WTC11 (cell line): ENCODE measurements at regions not wholly inside any gene's neighbourhood (a gene's known extent, or its start where the extent isn't known, plus 50 kb on each side); places are given as distances from the start of the nearest gene placed in this dataset.

ENCODE experiments used
- FOXP1 ChIP-seq: sonication (generic); formaldehyde crosslinking; IDR thresholded peaks from 2 replicates; pipeline ENCODE4 v1.8.0; 2022; ENCODE audit warnings: missing genetic modification reagents, mild to moderate bottlenecking, moderate library complexity, borderline replicate concordance
- GABPB1 ChIP-seq: sonication (generic); formaldehyde crosslinking; IDR thresholded peaks from 2 replicates; pipeline ENCODE4 v1.8.1; 2023; ENCODE audit warnings: mild to moderate bottlenecking, missing genetic modification reagents
- IRF1 ChIP-seq: sonication (generic); formaldehyde crosslinking; IDR thresholded peaks from 2 replicates; pipeline ENCODE4 v1.8.0; 2023; ENCODE audit warnings: missing genetic modification reagents
- MAX ChIP-seq: sonication (generic); formaldehyde crosslinking; IDR thresholded peaks from 2 replicates; pipeline ENCODE4 v1.8.0; 2022; ENCODE audit warnings: mild to moderate bottlenecking, missing genetic modification reagents
- ZBTB21 ChIP-seq: sonication (generic); formaldehyde crosslinking; IDR thresholded peaks from 2 replicates; pipeline ENCODE4 v1.8.1; 2023; ENCODE audit warnings: mild to moderate bottlenecking, missing genetic modification reagents, borderline replicate concordance
- TF ChIP-seq, protein P1 (sequence below): fragments of 200-600 bp; IDR thresholded peaks from 2 replicates; pipeline ENCODE4 v1.8.0; 2022; ENCODE audit warnings: antibody characterized with exemption
- TF ChIP-seq, protein P2 (sequence below): sonication (generic); formaldehyde crosslinking; conservative IDR thresholded peaks from 2 replicates; pipeline ENCODE4 v1.8.1; 2022; ENCODE audit warnings: mild to moderate bottlenecking, missing genetic modification reagents
- TF ChIP-seq, protein P3 (sequence below): sonication (generic); formaldehyde crosslinking; IDR thresholded peaks from 2 replicates; pipeline ENCODE4 v1.8.0; 2022; ENCODE audit warnings: mild to moderate bottlenecking, missing genetic modification reagents
- TF ChIP-seq, protein P4 (sequence below): sonication (generic); formaldehyde crosslinking; IDR thresholded peaks from 2 replicates; pipeline ENCODE4 v1.8.0; 2022; ENCODE audit warnings: mild to moderate bottlenecking, missing genetic modification reagents

DNA sequence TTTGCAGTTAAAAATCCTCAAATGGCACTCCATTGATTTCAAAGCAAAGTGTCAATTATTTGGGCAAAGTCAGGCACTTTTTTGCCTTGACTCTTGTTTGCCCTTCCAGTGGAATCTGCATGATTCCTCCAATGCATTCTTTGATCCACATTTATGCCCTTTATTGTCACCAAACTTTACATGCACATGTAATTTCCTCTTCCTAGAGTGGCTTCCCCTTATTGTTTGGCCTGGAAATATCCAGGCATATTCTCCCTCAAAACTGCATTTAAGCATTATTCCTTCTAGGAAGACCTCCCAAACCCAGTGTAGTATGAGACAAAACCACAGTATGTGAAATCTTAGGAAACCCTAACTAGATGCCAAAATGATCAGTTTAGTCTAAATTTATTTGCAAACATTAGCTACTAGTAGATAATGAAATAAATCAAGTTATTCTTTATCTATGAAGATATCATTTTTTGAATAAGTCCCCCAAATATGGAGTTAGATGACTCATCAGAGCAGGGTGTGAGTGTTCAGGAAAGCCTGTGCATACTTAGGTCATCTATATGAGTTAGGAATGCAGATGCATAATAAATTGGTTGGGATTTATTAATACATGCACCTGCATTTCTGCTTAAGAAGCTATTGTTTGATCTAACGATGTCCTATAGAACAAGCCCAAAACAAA lies 433.3 kb upstream of the TCF4 start:
- TF ChIP-seq, protein P1, sequence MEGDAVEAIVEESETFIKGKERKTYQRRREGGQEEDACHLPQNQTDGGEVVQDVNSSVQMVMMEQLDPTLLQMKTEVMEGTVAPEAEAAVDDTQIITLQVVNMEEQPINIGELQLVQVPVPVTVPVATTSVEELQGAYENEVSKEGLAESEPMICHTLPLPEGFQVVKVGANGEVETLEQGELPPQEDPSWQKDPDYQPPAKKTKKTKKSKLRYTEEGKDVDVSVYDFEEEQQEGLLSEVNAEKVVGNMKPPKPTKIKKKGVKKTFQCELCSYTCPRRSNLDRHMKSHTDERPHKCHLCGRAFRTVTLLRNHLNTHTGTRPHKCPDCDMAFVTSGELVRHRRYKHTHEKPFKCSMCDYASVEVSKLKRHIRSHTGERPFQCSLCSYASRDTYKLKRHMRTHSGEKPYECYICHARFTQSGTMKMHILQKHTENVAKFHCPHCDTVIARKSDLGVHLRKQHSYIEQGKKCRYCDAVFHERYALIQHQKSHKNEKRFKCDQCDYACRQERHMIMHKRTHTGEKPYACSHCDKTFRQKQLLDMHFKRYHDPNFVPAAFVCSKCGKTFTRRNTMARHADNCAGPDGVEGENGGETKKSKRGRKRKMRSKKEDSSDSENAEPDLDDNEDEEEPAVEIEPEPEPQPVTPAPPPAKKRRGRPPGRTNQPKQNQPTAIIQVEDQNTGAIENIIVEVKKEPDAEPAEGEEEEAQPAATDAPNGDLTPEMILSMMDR = no peak
- no peak for TF ChIP-seq FOXP1 (CRISPR knock-in tag)
- TF ChIP-seq MAX (CRISPR knock-in tag) = no peak
- TF ChIP-seq GABPB1 (CRISPR knock-in tag) = no peak
- TF ChIP-seq, protein P2, sequence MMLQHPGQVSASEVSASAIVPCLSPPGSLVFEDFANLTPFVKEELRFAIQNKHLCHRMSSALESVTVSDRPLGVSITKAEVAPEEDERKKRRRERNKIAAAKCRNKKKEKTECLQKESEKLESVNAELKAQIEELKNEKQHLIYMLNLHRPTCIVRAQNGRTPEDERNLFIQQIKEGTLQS = no peak
- TF ChIP-seq, protein P3, sequence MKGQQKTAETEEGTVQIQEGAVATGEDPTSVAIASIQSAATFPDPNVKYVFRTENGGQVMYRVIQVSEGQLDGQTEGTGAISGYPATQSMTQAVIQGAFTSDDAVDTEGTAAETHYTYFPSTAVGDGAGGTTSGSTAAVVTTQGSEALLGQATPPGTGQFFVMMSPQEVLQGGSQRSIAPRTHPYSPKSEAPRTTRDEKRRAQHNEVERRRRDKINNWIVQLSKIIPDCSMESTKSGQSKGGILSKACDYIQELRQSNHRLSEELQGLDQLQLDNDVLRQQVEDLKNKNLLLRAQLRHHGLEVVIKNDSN (CRISPR knock-in tag) = no peak
- TF ChIP-seq ZBTB21 (CRISPR knock-in tag) = no peak
- no peak for TF ChIP-seq IRF1
- TF ChIP-seq, protein P4, sequence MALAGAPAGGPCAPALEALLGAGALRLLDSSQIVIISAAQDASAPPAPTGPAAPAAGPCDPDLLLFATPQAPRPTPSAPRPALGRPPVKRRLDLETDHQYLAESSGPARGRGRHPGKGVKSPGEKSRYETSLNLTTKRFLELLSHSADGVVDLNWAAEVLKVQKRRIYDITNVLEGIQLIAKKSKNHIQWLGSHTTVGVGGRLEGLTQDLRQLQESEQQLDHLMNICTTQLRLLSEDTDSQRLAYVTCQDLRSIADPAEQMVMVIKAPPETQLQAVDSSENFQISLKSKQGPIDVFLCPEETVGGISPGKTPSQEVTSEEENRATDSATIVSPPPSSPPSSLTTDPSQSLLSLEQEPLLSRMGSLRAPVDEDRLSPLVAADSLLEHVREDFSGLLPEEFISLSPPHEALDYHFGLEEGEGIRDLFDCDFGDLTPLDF (CRISPR knock-in tag) = no peak
